Middle frontal gyrus (tissue), 1 donor: ENCODE measurements at regions not wholly inside any gene's neighbourhood (a gene's known extent, or its start where the extent isn't known, plus 50 kb on each side); places are given as distances from the start of the nearest gene placed in this dataset.
"Not testable (repeated sequence)": the region's sequence is repeated elsewhere in the genome, so short reads cannot be mapped to it uniquely, and the experiment has no call there.

Experiments
- DNase-seq: peaks from one replicate; pipeline ENCODE4 v3.0.0-alpha.2; 2015; ENCODE audit warnings: low spot score; ENCODE audit errors: extremely low spot score

DNA sequence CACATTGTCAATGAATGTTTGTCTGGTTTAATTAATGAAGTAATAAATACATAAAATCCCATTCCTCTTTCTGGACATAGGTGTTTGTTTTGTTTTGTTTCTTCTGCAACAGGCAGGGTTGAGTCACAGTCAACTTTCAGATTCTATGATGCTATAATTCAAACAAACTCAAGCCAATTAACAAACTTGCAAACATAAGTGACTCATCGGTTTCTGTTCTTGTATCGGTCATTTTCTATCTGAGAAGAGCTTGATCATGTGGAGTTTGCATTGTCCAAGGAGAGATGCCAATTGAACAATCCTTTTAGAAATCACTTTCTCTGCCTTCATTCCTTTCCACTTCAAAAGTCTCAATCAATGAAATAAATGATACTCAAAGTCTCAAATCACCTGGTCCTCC is 294.2 kb upstream of the C16orf82 start:
- DNase-seq = no peak

DNA sequence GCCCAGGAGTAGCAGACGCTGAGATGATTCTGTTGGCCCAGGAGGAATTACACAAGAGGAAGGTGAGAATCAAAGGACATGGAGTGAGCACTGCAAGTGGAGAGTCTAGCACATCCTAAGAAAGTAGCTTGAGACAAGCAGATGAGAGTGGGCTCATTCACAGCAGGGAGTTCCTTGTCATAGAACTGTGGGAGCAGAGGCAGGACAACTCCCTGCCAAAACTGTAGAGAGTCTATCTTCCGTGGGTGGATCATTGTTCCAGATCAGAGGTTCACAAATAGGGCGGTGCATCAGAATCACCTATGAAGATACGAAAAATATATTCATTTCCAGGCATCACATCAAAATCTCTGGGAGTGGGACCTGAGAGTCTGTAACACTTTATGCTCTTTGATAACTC is 288.9 kb upstream of the C16orf82 start:
- no peak for DNase-seq

DNA sequence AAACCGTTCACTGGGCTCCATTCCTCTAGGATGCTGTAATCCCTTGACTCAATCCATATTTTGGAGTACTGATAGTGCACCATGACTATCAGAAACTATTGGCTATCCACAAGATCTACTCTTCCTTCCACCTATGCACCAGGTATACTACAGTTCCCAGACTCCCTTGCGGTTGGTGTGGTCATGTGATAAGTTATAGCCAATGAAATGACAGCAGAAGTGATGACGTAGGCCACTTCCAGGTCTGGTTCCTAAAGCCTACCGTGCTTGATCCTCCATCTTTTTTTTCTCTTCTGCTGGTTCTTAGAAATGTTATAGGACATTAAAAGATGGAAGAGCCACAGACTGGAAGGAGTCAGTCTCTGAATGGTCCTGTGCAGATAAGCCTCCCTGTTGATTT is 278.8 kb upstream of the C16orf82 start:
- no peak for DNase-seq

DNA sequence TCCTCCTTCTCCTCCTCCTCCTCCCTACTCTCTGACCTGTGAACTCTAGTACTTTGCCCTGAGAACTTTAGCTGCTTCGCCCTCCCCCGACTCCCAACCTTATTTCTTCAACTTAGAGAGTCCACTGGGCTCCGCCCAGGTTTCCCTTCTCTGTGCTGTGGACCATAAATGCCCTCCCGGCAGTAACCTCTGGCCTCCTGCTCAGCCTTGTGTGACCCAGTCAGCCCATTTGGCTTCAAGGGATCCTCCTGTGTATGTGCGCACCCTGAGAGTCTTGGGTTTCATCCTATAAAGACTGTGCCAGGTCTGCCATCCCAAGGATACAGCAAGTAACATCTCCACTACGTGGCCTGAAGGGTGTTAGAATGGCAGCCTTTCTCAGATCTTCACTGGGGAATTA is 275.6 kb upstream of the C16orf82 start:
- DNase-seq = no peak

- DNase-seq = no peak
Measured at GRCh38 chr16:26795184-26795583, 271.5 kb upstream of the C16orf82 start.

DNA sequence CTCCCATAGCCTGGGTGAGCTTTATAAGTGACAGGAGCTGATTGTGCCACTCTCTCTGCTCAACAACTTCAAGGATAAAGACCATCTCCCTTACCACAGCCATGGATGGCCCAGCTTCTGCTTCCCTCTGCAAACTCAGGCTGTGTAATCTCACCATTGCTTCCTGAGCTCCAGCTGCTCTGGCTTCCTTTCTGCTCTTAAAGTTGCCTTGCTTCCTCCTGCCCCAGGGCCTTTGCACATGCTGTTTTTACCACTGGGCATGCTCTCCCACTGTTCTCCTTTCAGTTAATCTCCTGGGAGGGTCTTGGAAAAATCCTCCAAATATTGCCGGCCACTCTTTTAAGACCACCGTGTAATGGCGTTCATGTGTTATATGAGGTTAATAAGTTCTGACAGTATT is 265.1 kb upstream of the C16orf82 start:
- no peak for DNase-seq

DNA sequence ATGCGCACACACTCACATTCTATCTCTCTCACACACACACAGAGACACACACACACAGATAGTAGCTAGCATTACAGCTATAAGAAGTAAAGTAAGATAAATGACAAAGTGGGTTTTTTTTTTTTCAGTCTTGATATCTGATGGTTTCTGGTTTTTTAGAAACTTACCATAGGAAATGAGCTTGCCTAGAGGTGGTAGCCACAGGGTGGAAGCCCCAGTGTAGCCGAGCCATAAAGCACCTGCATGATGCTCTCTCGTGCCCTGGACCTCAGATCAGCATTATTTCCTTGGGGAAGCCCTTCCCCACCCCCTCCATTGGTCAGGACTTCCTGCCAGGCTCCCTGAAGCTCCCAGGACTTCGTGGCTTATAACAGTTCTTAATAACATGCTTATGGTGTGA is 264.3 kb upstream of the C16orf82 start:
- DNase-seq = no peak

DNA sequence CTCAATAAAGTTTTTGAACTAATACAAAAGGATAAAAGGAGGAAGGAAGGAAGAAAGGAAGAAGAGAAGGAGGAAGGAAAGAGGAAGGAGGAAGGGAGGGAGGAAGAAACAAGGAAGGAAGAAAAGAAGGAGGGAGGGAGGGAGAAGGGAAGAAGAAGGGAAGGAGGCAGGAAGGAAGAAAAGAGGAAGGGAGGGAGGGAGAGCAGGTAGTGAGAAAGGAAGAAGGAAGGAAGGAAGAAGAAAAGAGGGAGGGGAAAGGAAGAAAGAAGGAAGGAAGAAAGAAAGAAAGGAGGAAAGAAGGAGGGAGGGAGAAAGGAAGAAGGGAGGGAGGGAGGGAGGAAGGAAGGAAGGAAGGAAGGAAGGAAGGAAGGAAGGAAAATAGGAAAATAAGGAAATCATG is 263.8 kb upstream of the C16orf82 start:
- no peak for DNase-seq

GRCh38 chr16:26806657-26807056 is 260.1 kb upstream of the C16orf82 start:
- no peak for DNase-seq

- no peak for DNase-seq
Measured at GRCh38 chr16:26809461-26809860, 257.3 kb upstream of the C16orf82 start.

GRCh38 chr16:26816266-26816665 is 250.5 kb upstream of the C16orf82 start:
- DNase-seq = no peak

DNA sequence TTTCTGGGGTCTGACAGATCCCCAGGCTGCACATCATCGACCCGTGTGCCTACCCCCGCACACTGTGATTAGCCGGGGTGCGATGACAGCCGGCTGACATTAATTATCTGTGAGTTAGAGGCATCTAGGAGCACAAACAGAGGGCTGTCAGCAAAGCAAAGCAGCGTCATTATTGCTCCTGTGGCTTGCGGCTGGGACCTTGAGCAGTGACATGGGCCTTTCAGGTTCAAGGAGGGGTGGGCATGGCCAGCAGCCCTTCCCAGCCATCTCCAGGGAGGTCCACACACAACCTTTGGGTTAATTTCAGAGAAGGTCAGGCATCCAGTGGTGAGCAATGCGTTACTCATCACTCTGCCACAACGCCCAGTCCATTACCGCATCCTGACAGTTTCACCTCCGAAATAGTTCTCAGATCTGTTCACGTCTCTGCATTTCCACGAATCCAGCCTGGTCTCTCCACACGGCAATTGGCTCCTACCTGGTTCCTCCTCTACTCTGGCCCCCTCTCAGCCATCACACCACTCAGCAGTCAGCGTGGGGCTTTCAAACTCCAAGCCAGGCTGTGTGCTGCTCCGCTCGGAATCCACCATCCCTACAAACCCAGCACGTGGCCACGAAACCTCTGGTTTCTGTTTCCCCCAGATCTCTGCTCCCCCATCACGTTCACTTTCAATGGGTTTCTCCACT is 249.7 kb upstream of the C16orf82 start:
- no peak for DNase-seq

DNA sequence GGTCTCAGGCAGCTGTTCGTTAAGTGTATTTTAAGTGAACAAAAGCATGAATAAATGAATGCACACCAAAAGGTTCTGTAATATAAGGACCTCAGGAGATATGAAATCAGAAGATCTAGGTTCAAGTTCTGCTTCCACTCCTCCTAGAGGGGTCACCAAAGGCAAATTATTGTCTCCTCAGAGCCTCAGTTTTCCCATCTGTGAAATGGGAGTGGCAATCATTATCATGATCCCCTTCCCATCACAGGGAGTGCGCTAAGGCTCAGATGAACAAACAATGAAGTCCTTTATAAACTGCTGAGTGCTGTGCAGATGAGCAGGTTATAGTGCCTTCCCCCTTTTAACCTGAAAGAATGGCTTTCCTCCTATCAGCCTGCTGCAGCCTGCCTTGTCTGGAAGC is 248.3 kb upstream of the C16orf82 start:
- no peak for DNase-seq

DNA sequence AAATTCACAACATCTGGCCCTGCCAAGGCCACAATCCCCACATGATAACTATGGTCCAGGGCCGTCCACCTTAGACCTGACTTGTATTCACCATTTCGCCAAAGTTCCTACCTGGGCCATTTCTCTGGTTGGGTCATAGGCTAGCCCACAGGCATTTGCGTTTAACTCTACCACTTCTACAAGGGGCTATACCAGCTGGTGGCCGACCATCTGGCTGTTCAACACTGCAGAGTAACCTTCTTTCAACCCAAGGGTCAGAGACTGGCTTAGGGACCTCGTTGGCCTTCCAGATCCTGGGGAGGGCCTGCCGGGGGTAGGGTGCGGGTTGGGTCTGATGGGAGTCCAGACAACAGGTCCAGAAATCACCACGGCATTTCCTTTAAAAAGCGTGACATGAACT is 242.3 kb upstream of the C16orf82 start:
- DNase-seq = no peak

GRCh38 chr16:26826500-26826899 is 240.2 kb upstream of the C16orf82 start:
- DNase-seq = no peak

- no peak for DNase-seq
Measured at GRCh38 chr16:26827386-26827785, 239.3 kb upstream of the C16orf82 start.

- no peak for DNase-seq
Measured at GRCh38 chr16:26830428-26831127, 236.1 kb upstream of the C16orf82 start.

GRCh38 chr16:26836114-26836513 is 230.6 kb upstream of the C16orf82 start:
- DNase-seq = not testable (repeated sequence)

GRCh38 chr16:26838931-26839330 is 227.8 kb upstream of the C16orf82 start:
- no peak for DNase-seq

GRCh38 chr16:26840691-26841090 is 226.0 kb upstream of the C16orf82 start:
- no peak for DNase-seq

GRCh38 chr16:26856271-26856670 is 210.5 kb upstream of the C16orf82 start:
- DNase-seq = no peak

DNA sequence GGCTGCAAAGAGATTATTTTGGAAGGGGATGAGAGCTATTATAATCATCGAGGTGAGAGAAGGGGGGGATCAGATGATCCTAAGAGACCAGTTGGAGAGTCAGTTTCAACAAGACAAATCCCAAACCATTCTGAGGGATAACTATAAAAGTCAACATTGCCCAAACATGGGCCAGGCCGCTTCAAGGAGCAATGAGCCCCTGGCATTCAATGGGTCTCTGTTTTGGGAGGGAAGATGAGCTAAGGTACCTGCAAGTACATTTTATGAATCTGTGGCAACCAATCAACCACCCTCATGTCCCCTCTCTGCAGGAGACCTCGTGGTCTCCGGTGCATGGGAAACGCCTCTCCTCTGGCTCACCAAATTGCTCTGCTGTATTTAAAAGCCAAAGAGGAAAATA is 209.9 kb upstream of the C16orf82 start:
- no peak for DNase-seq

- no peak for DNase-seq
Measured at GRCh38 chr16:26857371-26857770, 209.4 kb upstream of the C16orf82 start.
